HepG2 (cell line): ENCODE measurements at regions not wholly inside any gene's neighbourhood (a gene's known extent, or its start where the extent isn't known, plus 50 kb on each side); places are given as distances from the start of the nearest gene placed in this dataset.

Experiments used
- BCLAF1 ChIP-seq: fragments of 450-650 bp; IDR thresholded peaks from 2 replicates; pipeline ENCODE4 v1.6.1; 2017; ENCODE audit warnings: mild to moderate bottlenecking
- CBFB ChIP-seq: sonication (generic); formaldehyde crosslinking; IDR thresholded peaks from 2 replicates; pipeline ENCODE4 v1.4.0; 2020; ENCODE audit warnings: missing genetic modification reagents
- CENPT ChIP-seq: sonication (generic); formaldehyde crosslinking; IDR thresholded peaks from 2 replicates; pipeline ENCODE4 v1.8.0; 2022; ENCODE audit warnings: low read depth, mild to moderate bottlenecking, moderate library complexity, missing genetic modification reagents
- HDAC2 ChIP-seq: sonication (generic); formaldehyde crosslinking; IDR thresholded peaks from 2 replicates; pipeline ENCODE4 v1.4.0; 2020; ENCODE audit warnings: missing genetic modification reagents
- HNRNPH1 ChIP-seq: fragments of 200-400 bp; formaldehyde crosslinking; optimal IDR thresholded peaks from 2 replicates; pipeline ENCODE3; 2017; ENCODE audit warnings: mild to moderate bottlenecking, low read depth, low read length
- HOXA3 ChIP-seq: sonication (generic); formaldehyde crosslinking; IDR thresholded peaks from 2 replicates; pipeline ENCODE4 v1.5.0; 2020; ENCODE audit warnings: missing genetic modification reagents
- IKZF4 ChIP-seq: sonication (generic); formaldehyde crosslinking; IDR thresholded peaks from 2 replicates; pipeline ENCODE4 v1.5.1; 2020; ENCODE audit warnings: borderline replicate concordance, mild to moderate bottlenecking, low read depth, missing genetic modification reagents; ENCODE audit errors: not compliant biosample characterization
- KLF11 ChIP-seq: IDR thresholded peaks from 2 replicates; pipeline ENCODE4 v1.6.1; 2016; ENCODE audit warnings: missing compliant biosample characterization
- MED1 ChIP-seq: sonication (generic); formaldehyde crosslinking; IDR thresholded peaks from 2 replicates; pipeline ENCODE4 v1.4.0; 2020; ENCODE audit warnings: missing genetic modification reagents
- MEF2D ChIP-seq: sonication (generic); formaldehyde crosslinking; IDR thresholded peaks from 2 replicates; pipeline ENCODE4 v1.5.1; 2020; ENCODE audit warnings: mild to moderate bottlenecking, missing genetic modification reagents
- MXD3 ChIP-seq: IDR thresholded peaks from 2 replicates; pipeline ENCODE4 v1.6.1; 2016; ENCODE audit warnings: mild to moderate bottlenecking, missing biosample characterization, missing genetic modification reagents
- NFE2 ChIP-seq: sonication (generic); formaldehyde crosslinking; IDR thresholded peaks from 2 replicates; pipeline ENCODE4 v1.4.0; 2020; ENCODE audit warnings: missing genetic modification reagents
- NR2C2 ChIP-seq: sonication (generic); formaldehyde crosslinking; IDR thresholded peaks from 2 replicates; pipeline ENCODE4 v1.4.0; 2020; ENCODE audit warnings: missing genetic modification reagents, mild to moderate bottlenecking, moderate library complexity, borderline replicate concordance
- POGK ChIP-seq: sonication (generic); formaldehyde crosslinking; conservative IDR thresholded peaks from 2 replicates; pipeline ENCODE4 v1.8.0; 2022; ENCODE audit warnings: mild to moderate bottlenecking, moderate library complexity, missing genetic modification reagents
- SETDB1 ChIP-seq: sonication (generic); formaldehyde crosslinking; IDR thresholded peaks from 2 replicates; pipeline ENCODE4 v1.5.1; 2020; ENCODE audit warnings: missing genetic modification reagents, mild to moderate bottlenecking, borderline replicate concordance
- SIN3A ChIP-seq: IDR thresholded peaks from 2 replicates; pipeline ENCODE4 v1.6.1; 2011; ENCODE audit warnings: low read depth, mild to moderate bottlenecking, control low read depth, low read length, borderline replicate concordance
- SKI ChIP-seq: fragments of 450-650 bp; IDR thresholded peaks from one replicate; pipeline ENCODE4 v1.6.1; 2018; ENCODE audit warnings: mild to moderate bottlenecking; ENCODE audit not compliant: partially characterized antibody
- ZFP37 ChIP-seq: sonication (generic); formaldehyde crosslinking; IDR thresholded peaks from 2 replicates; pipeline ENCODE4 v1.4.0; 2020; ENCODE audit warnings: missing genetic modification reagents, borderline replicate concordance
- ZFX ChIP-seq: sonication (generic); formaldehyde crosslinking; IDR thresholded peaks from 2 replicates; pipeline ENCODE4 v1.4.0; 2020; ENCODE audit warnings: mild to moderate bottlenecking, low read depth, missing genetic modification reagents, moderate library complexity
- ZNF124 ChIP-seq: sonication (generic); formaldehyde crosslinking; IDR thresholded peaks from 2 replicates; pipeline ENCODE4 v1.4.0; 2020; ENCODE audit warnings: missing genetic modification reagents
- ZNF138 ChIP-seq: sonication (generic); formaldehyde crosslinking; IDR thresholded peaks from 2 replicates; pipeline ENCODE4 v1.5.0; 2020; ENCODE audit warnings: mild to moderate bottlenecking, low read depth, missing genetic modification reagents
- ZNF160 ChIP-seq: sonication (generic); formaldehyde crosslinking; IDR thresholded peaks from 2 replicates; pipeline ENCODE4 v1.8.0; 2022; ENCODE audit warnings: mild to moderate bottlenecking, inconsistent platforms, missing genetic modification reagents
- ZNF350 ChIP-seq: sonication (generic); formaldehyde crosslinking; IDR thresholded peaks from 2 replicates; pipeline ENCODE4 v1.4.0; 2020; ENCODE audit warnings: mild to moderate bottlenecking, low read depth, missing genetic modification reagents, borderline replicate concordance
- ZNF644 ChIP-seq: IDR thresholded peaks from 2 replicates; pipeline ENCODE4 v1.6.1; 2016; ENCODE audit warnings: low read depth
- ZNF788 ChIP-seq: sonication (generic); formaldehyde crosslinking; IDR thresholded peaks from 2 replicates; pipeline ENCODE4 v1.5.0; 2020; ENCODE audit warnings: mild to moderate bottlenecking, missing genetic modification reagents, borderline replicate concordance
- ZNF792 ChIP-seq: IDR thresholded peaks from 2 replicates; pipeline ENCODE4 v1.6.1; 2016
- ZSCAN31 ChIP-seq: sonication (generic); formaldehyde crosslinking; IDR thresholded peaks from 2 replicates; pipeline ENCODE4 v1.5.0; 2020; ENCODE audit warnings: low read depth, mild to moderate bottlenecking, missing genetic modification reagents

GRCh38 chr1:39132505-39133339 is 71.8 kb upstream of the MACF1 start (continued):
- TF ChIP-seq SETDB1 (CRISPR knock-in tag) (no peak), KLF11 (CRISPR knock-in tag) (no peak), ZNF644 (peak; percentile 48), ZNF124 (no peak), MXD3 (no peak), SIN3A (no peak), MEF2D (CRISPR knock-in tag) (0 out of 2 replicates have a peak, but pooled peaks have one; percentile 44), SKI (peak; percentile 15), ZNF792 (CRISPR knock-in tag) (peak; percentile 33; the same call in 1 of the 2 replicates), ZFP37 (no peak), NFE2 (no peak), ZFX (CRISPR knock-in tag) (peak; percentile 35; the same call in 1 of the 2 replicates), MED1 (CRISPR knock-in tag) (peak; percentile 36; the same call in 1 of the 2 replicates), ZNF788 (peak; percentile 47; the same call in 1 of the 2 replicates), HDAC2 (CRISPR knock-in tag) (peak; percentile 55; the same call in 1 of the 2 replicates), ZNF160 (CRISPR knock-in tag) (no peak), POGK (CRISPR knock-in tag) (no peak), HOXA3 (CRISPR knock-in tag) (peak; percentile 34; the same call in 1 of the 2 replicates), ZNF350 (CRISPR knock-in tag) (peak; percentile 23; the same call in 1 of the 2 replicates), CENPT (CRISPR knock-in tag) (no peak), NR2C2 (CRISPR knock-in tag) (no peak), IKZF4 (no peak), BCLAF1 (no peak), ZNF138 (CRISPR knock-in tag) (no peak), CBFB (CRISPR knock-in tag) (no peak), ZSCAN31 (CRISPR knock-in tag) (no peak), HNRNPH1 (no peak)
